ENCODE measurements at regions not wholly inside any gene's neighbourhood (a gene's known extent, or its start where the extent isn't known, plus 50 kb on each side); places are given as distances from the start of the nearest gene placed in this dataset.

DNA sequence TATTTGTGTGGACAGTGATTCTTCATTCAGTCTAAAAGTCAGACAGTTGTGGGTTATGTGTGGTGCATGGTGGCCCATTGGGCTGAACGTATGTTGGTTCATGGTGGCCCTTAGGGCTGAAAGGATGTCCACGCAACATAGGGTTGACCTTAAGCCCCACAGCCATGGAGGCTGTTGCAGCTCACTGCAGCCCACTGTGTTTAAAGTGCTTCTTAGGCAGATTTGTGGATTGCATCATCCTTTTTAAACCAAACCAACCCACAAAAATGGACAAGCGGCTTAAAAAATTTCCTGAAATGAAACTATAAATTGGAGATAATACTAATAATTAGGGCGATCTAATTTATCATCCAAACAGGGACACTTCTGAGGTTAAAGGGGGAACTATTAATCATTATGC is 219.0 kb upstream of the GATB start:
- TF ChIP-seq CTCF (IDR thresholded peaks at IDR 0.05; ENCODE audit: low read depth, low read length, poor library complexity, severe bottlenecking) (no peak), EZH2phosphoT487 (IDR thresholded peaks at IDR 0.05; ENCODE audit: borderline replicate concordance, low read length) (no peak)

Measured in DOHH2 (cell line).